CD4-positive, alpha-beta memory T cell (primary cell): ENCODE measurements at regions not wholly inside any gene's neighbourhood (a gene's known extent, or its start where the extent isn't known, plus 50 kb on each side); places are given as distances from the start of the nearest gene placed in this dataset.
A peak's percentile ranks its signal among the peaks of the same experiment; 100 is the strongest.

Source experiments
- CTCF ChIA-PET: fragments of 350-600 bp; sonication (Branson Sonifier 250); formaldehyde crosslinking; loops from one replicate; lab custom pipeline; 2021; ENCODE audit warnings: inconsistent platforms; ENCODE audit not compliant: partially characterized antibody; lab: Charles Lee
- POLR2A ChIA-PET: fragments of 350-600 bp; sonication (Branson Sonifier 250); formaldehyde crosslinking; loops from one replicate; lab custom pipeline; 2021; ENCODE audit not compliant: partially characterized antibody; lab: Charles Lee
- DNase-seq, 5 donors: peaks; one replicate each; pipeline versions ENCODE4 v3.0.0 to v3.0.0-alpha.2; 2020 to 2022; ENCODE audit warnings: mixed read lengths in 1 of 5
- H3K27ac ChIP-seq: one replicate; pipeline ENCODE4 v1.7.0; 2013; ENCODE audit warnings: low read depth, low read length
- H3K27me3 ChIP-seq: 2 replicates; pipeline ENCODE4 v1.7.0; 2013; ENCODE audit warnings: mild to moderate bottlenecking, low read length, moderate library complexity; ENCODE audit not compliant: insufficient read depth
- H3K36me3 ChIP-seq: 2 replicates; pipeline ENCODE4 v1.7.0; 2013; ENCODE audit warnings: mild to moderate bottlenecking, low read length, moderate library complexity; ENCODE audit not compliant: insufficient read depth
- H3K4me1 ChIP-seq: 2 replicates; pipeline ENCODE4 v1.7.0; 2013; ENCODE audit warnings: mild to moderate bottlenecking, low read length, moderate library complexity; ENCODE audit not compliant: insufficient read depth
- H3K4me3 ChIP-seq, 2 donors: one replicate each; pipeline ENCODE4 v1.7.0; 2013; ENCODE audit warnings: low read length in 2 of 2, mild to moderate bottlenecking in 1 of 2
- H3K9me3 ChIP-seq, 2 donors: one replicate each; pipeline ENCODE4 v1.7.0; 2013; ENCODE audit warnings: low read length in 2 of 2, control low read depth in 1 of 2; ENCODE audit not compliant: control insufficient read depth in 1 of 2
- H3K27ac Mint-ChIP-seq, 7 donors: one replicate each; pipeline ENCODE4 v1.8.0; 2020 to 2021; ENCODE audit warnings: mixed read lengths in 7 of 7, mild to moderate bottlenecking in 6 of 7, inconsistent platforms in 3 of 7, moderate library complexity in 3 of 7
- H3K27me3 Mint-ChIP-seq, 2 donors: one replicate each; pipeline ENCODE4 v1.8.0; 2020 to 2021; ENCODE audit warnings: mixed read lengths in 2 of 2
- H3K36me3 Mint-ChIP-seq, 2 donors: one replicate each; pipeline ENCODE4 v1.8.0; 2020 to 2021; ENCODE audit warnings: mixed read lengths in 2 of 2, inconsistent platforms in 1 of 2, mild to moderate bottlenecking in 1 of 2
- H3K4me1 Mint-ChIP-seq, 4 donors: one replicate each; pipeline ENCODE4 v1.8.0; 2020 to 2021; ENCODE audit warnings: mixed read lengths in 4 of 4, mild to moderate bottlenecking in 1 of 4
- H3K4me3 Mint-ChIP-seq, 8 donors: one replicate each; pipeline ENCODE4 v1.8.0; 2020 to 2021; ENCODE audit warnings: mixed read lengths in 8 of 8, mild to moderate bottlenecking in 7 of 8, moderate library complexity in 6 of 8, inconsistent platforms in 3 of 8
- H3K9me3 Mint-ChIP-seq, 8 donors: one replicate each; pipeline ENCODE4 v1.8.0; 2020 to 2021; ENCODE audit warnings: mixed read lengths in 8 of 8, mild to moderate bottlenecking in 5 of 8, inconsistent platforms in 3 of 8, moderate library complexity in 1 of 8
- intact Hi-C: fragments of 100-400 bp; cut with micrococcal nuclease; formaldehyde crosslinking; loops from one replicate; pipeline ENCODE4 v1.15.1; 2023

DNA sequence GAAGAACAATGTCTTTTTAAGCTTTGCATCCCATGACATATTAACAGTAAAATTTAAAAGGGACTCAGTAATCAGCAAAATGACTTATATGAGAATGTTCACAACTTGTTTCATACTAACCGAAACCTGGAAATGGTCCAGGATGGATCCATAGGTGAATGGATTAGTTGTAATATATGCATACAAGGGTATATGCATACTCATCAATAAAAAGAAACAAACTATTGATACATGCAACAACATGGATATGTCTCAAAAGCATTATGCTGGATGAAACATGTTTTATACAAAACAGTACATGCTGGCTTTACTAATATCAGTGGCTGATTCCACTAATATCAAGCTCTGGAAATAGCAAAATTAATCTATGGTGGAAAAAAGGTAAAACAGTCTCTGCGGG is 108.5 kb upstream of the HIVEP1 start:
- H3K27ac ChIP-seq, result no peak overlapping the region
- ChIA-PET POLR2A (no interaction called here), CTCF (no interaction called here)
- H3K9me3 ChIP-seq, result no peaks in the 10 kb centered on the region
- H3K27ac Mint-ChIP-seq, result no peak overlapping the region
- H3K4me3 ChIP-seq, result no peak overlapping the region
- no peak overlapping the region for H3K4me3 Mint-ChIP-seq
- H3K4me1 ChIP-seq, result no peaks in the 10 kb centered on the region
- peaks cover 0 to 2% (median 0%) of the 10 kb centered on the region in 8 donors for H3K9me3 Mint-ChIP-seq
- no peaks in the 10 kb centered on the region for H3K27me3 ChIP-seq
- intact Hi-C loops, result loop anchor here (5.0 kb wide), 1 partner anchor 104 kb away; no protein-coding TSS in a partner anchor
- peaks cover 5 to 6% of the 10 kb centered on the region in 2 donors for H3K27me3 Mint-ChIP-seq
- H3K4me1 Mint-ChIP-seq, result peaks cover 7 to 19% (median 10%) of the 10 kb centered on the region in 4 donors
- no peaks in the 10 kb centered on the region for H3K36me3 ChIP-seq
- no peaks in the 10 kb centered on the region for H3K36me3 Mint-ChIP-seq
- DNase-seq, result no peak

DNA sequence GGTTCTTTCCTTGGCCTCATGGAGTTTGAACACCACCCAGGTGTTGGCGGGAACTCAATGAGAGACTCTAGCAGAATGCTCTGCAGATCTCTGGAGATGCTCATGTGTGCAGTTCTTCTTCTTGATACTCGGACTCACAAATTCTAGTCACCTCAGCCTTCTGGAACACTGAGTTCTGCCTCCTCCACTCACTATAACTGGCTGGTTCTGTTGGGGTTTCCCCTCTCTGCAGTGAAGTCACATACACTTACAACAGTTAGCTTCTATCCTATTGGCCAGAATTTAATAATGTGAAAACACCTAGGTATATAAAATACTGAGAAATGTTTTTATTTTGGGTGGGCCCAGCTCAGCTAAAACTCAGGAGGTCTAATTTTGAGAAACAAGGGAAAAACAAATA is 109.6 kb upstream of the HIVEP1 start:
- Histone ChIP-seq H3K9me3 (no peaks in the 10 kb centered on the region), H3K4me1 (no peaks in the 10 kb centered on the region), H3K4me3 (no peak overlapping the region), H3K27me3 (no peaks in the 10 kb centered on the region), H3K27ac (no peak overlapping the region), H3K36me3 (no peaks in the 10 kb centered on the region)
- no peak for DNase-seq
- peaks cover 7 to 19% (median 10%) of the 10 kb centered on the region in 4 donors for H3K4me1 Mint-ChIP-seq
- H3K9me3 Mint-ChIP-seq, result peaks cover 0 to 2% (median 0%) of the 10 kb centered on the region in 8 donors
- intact Hi-C loops, result loop anchor here (5.0 kb wide), 1 partner anchor 105 kb away; no protein-coding TSS in a partner anchor
- H3K27me3 Mint-ChIP-seq, result peaks cover 5 to 6% of the 10 kb centered on the region in 2 donors
- CTCF ChIA-PET, result no interaction called here
- H3K36me3 Mint-ChIP-seq, result no peaks in the 10 kb centered on the region
- H3K4me3 Mint-ChIP-seq, result no peak overlapping the region
- H3K27ac Mint-ChIP-seq, result no peak overlapping the region
- POLR2A ChIA-PET, result no interaction called here

- CTCF ChIA-PET, result interaction anchor here (1.1 kb wide), 1 partner anchor 201 kb away, joined by 4 read pairs; no protein-coding TSS in a partner anchor
- peak overlapping the region in 1 of 2 donors; percentile 18 for H3K4me3 ChIP-seq
- intact Hi-C loops, result loop anchor here (5.0 kb wide), 1 partner anchor 106 kb away; no protein-coding TSS in a partner anchor
Measured at GRCh38 chr6:11900662-11901598, 111.2 kb upstream of the HIVEP1 start.

DNA sequence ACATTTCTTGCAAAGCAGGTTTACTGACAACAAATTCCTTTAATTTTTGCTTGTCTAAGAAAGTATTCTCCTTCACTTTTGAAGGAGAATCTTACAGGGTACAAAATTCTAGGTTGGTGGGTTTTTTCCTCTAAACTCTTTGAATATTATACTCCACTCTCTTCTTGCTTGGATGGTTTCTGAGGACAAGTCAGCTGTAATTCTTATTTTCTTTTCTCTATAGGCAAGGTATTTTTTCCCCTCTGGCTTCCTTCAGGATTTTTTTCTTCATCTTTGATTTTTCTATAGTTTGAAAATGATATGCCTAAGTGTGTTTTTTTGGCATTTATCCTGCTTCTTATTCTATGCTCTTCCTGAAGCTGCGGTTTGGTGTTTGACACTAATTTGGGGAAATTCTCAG is 112.5 kb upstream of the HIVEP1 start:
- CTCF ChIA-PET, result no interaction called here

More at GRCh38 chr6:11900662-11901598, 111.2 kb upstream of the HIVEP1 start:
- no peaks in the 10 kb centered on the region for H3K36me3 Mint-ChIP-seq
- Histone ChIP-seq H3K27me3 (no peaks in the 10 kb centered on the region), H3K36me3 (no peaks in the 10 kb centered on the region), H3K9me3 (no peaks in the 10 kb centered on the region), H3K27ac (no peak overlapping the region), H3K4me1 (no peaks in the 10 kb centered on the region)
- peaks cover 2 to 6% of the 10 kb centered on the region in 2 donors for H3K27me3 Mint-ChIP-seq
- H3K4me1 Mint-ChIP-seq, result peaks cover 7 to 19% (median 10%) of the 10 kb centered on the region in 4 donors
- peak; percentile 2 to 33 (median 7) for DNase-seq
- peak overlapping the region in 7 of 8 donors; percentile 19 to 69 (median 51) for H3K4me3 Mint-ChIP-seq
- peak overlapping the region in 1 of 7 donors; percentile 71 for H3K27ac Mint-ChIP-seq
- no peaks in the 10 kb centered on the region for H3K9me3 Mint-ChIP-seq
- POLR2A ChIA-PET, result interaction anchor here (0.5 kb wide), 1 partner anchor 116 kb away, joined by 3 read pairs; no protein-coding TSS in a partner anchor

DNA sequence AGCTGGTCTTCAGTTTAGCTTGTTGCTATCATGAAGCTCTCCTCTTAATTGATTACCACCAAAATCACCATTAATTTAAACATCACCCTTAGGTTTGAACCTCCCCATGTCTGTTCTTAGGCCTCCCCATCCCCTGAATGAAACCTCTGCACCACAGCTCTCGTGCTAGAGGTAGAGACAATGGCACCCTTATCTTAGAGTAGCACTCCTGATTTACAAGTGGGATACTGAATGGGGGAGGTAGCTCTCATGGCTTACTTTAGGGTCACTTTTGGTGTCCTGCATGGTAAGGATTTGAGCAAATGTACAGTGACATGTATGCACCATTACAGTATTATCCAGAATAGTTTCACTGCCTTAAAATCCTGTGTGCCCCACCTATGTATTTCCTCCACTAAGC is 115.6 kb upstream of the ADTRP start:
- no peaks in the 10 kb centered on the region for H3K4me1 Mint-ChIP-seq
- H3K36me3 Mint-ChIP-seq, result no peaks in the 10 kb centered on the region
- no peaks in the 10 kb centered on the region for H3K27me3 Mint-ChIP-seq
- H3K27ac Mint-ChIP-seq, result peak overlapping the region in 1 of 7 donors; percentile 55
- no peaks in the 10 kb centered on the region for H3K36me3 ChIP-seq
- H3K9me3 Mint-ChIP-seq, result peaks cover 0 to 7% (median 2%) of the 10 kb centered on the region in 8 donors
- H3K4me3 ChIP-seq, result no peak overlapping the region
- H3K27ac ChIP-seq, result no peak overlapping the region
- H3K4me3 Mint-ChIP-seq, result no peak overlapping the region
- intact Hi-C loops, result no loop called here
- no peaks in the 10 kb centered on the region for H3K27me3 ChIP-seq
- DNase-seq, result no peak
- ChIA-PET CTCF (no interaction called here), POLR2A (interaction anchor here (0.6 kb wide), 1 partner anchor 19 kb away, joined by 3 read pairs; no protein-coding TSS in a partner anchor)
- H3K9me3 ChIP-seq, result no peaks in the 10 kb centered on the region
- no peaks in the 10 kb centered on the region for H3K4me1 ChIP-seq

More for the DNA sequence above, 112.5 kb upstream of the HIVEP1 start:
- no peaks in the 10 kb centered on the region for H3K9me3 ChIP-seq
- no peak overlapping the region for H3K4me3 Mint-ChIP-seq
- no peak for DNase-seq
- H3K36me3 Mint-ChIP-seq, result no peaks in the 10 kb centered on the region
- intact Hi-C loops, result loop anchor here (5.0 kb wide), 1 partner anchor 108 kb away; no protein-coding TSS in a partner anchor
- H3K27ac ChIP-seq, result no peak overlapping the region
- peaks cover 0 to 2% of the 10 kb centered on the region in 2 donors for H3K27me3 Mint-ChIP-seq
- peaks cover 7 to 19% (median 10%) of the 10 kb centered on the region in 4 donors for H3K4me1 Mint-ChIP-seq
- H3K4me1 ChIP-seq, result no peaks in the 10 kb centered on the region
- POLR2A ChIA-PET, result no interaction called here
- no peaks in the 10 kb centered on the region for H3K27me3 ChIP-seq
- no peaks in the 10 kb centered on the region for H3K36me3 ChIP-seq
- no peak overlapping the region for H3K27ac Mint-ChIP-seq
- peaks cover 0 to 3% (median 0%) of the 10 kb centered on the region in 8 donors for H3K9me3 Mint-ChIP-seq
- no peak overlapping the region for H3K4me3 ChIP-seq

- no peaks in the 10 kb centered on the region for H3K9me3 ChIP-seq
- H3K4me3 Mint-ChIP-seq, result no peak overlapping the region
- CTCF ChIA-PET, result no interaction called here
- H3K4me3 ChIP-seq, result no peak overlapping the region
- H3K27ac ChIP-seq, result no peak overlapping the region
- H3K27me3 ChIP-seq, result no peaks in the 10 kb centered on the region
- no peak overlapping the region for H3K27ac Mint-ChIP-seq
- DNase-seq, result no peak
- POLR2A ChIA-PET, result no interaction called here
- H3K4me1 Mint-ChIP-seq, result no peaks in the 10 kb centered on the region
- H3K9me3 Mint-ChIP-seq, result peaks cover 0 to 7% (median 2%) of the 10 kb centered on the region in 8 donors
- H3K36me3 Mint-ChIP-seq, result no peaks in the 10 kb centered on the region
- H3K27me3 Mint-ChIP-seq, result no peaks in the 10 kb centered on the region
- H3K4me1 ChIP-seq, result no peaks in the 10 kb centered on the region
- no peaks in the 10 kb centered on the region for H3K36me3 ChIP-seq
- intact Hi-C loops, result no loop called here
Measured at GRCh38 chr6:11891547-11891946, 112.9 kb upstream of the ADTRP start.

GRCh38 chr6:11890849-11891248 is 112.2 kb upstream of the ADTRP start:
- H3K4me3 ChIP-seq, result no peak overlapping the region
- no peak overlapping the region for H3K27ac ChIP-seq
- POLR2A ChIA-PET, result no interaction called here
- CTCF ChIA-PET, result no interaction called here
- H3K36me3 ChIP-seq, result no peaks in the 10 kb centered on the region
- H3K4me3 Mint-ChIP-seq, result no peak overlapping the region
- H3K36me3 Mint-ChIP-seq, result no peaks in the 10 kb centered on the region
- H3K9me3 Mint-ChIP-seq, result peaks cover 0 to 7% (median 2%) of the 10 kb centered on the region in 8 donors
- DNase-seq, result no peak
- H3K27me3 Mint-ChIP-seq, result no peaks in the 10 kb centered on the region
- intact Hi-C loops, result no loop called here
- no peaks in the 10 kb centered on the region for H3K4me1 ChIP-seq
- no peak overlapping the region for H3K27ac Mint-ChIP-seq
- H3K9me3 ChIP-seq, result no peaks in the 10 kb centered on the region
- no peaks in the 10 kb centered on the region for H3K27me3 ChIP-seq
- no peaks in the 10 kb centered on the region for H3K4me1 Mint-ChIP-seq
